CD4-positive, alpha-beta T cell treated with Interleukin-17A for 4 hours (primary cell): ENCODE measurements at regions not wholly inside any gene's neighbourhood (a gene's known extent, or its start where the extent isn't known, plus 50 kb on each side); places are given as distances from the start of the nearest gene placed in this dataset.
"Not testable (repeated sequence)": the region's sequence is repeated elsewhere in the genome, so short reads cannot be mapped to it uniquely, and the experiment has no call there.

Source experiments
- DNase-seq: peaks from one replicate; pipeline ENCODE4 v3.0.0-alpha.2; 2020; ENCODE audit warnings: mixed read lengths

- DNase-seq = no peak
Observed at GRCh38 chr22:26770624-26771023, 113.2 kb downstream of the MIAT start.

DNA sequence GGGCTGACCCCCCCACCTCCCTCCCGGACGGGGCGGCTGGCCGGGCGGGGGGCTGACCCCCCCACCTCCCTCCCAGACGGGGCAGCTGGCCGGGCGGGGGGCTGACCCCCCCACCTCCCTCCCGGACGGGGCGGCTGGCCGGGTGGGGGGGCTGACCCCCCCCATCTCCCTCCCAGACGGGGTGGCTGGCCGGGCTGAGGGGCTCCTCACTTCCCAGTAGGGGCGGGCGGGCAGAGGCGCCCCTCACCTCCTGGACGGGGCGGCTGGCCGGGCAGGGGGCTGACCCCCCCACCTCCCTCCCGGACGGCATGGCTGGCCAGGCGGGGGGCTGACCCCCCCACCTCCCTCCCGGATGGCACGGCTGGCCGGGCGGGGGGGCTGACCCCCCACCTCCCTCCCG, 115.7 kb downstream of the MIAT start:
- not testable (repeated sequence) for DNase-seq

DNA sequence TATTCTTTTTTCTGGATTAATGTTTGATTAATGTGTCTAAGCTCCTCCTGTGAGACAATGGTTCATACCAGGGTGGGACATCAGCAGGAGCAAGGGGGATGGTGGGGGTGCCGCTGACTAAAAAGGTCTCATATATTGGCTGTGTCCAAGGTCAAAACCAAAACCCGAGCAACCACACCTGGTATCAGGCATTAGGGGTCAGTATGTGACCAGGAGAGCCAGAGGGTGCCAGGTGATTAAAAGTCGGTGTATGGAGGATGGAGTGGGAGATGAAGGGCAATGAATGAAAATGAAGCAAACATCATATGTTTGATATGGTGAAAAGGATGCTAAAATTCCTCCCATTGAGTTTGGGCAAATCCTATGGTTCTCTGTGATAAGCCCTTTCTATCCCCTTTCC, 118.0 kb downstream of the MIAT start:
- no peak for DNase-seq

- DNase-seq = no peak
Observed at GRCh38 chr22:26777156-26777801, 119.9 kb downstream of the MIAT start.

DNA sequence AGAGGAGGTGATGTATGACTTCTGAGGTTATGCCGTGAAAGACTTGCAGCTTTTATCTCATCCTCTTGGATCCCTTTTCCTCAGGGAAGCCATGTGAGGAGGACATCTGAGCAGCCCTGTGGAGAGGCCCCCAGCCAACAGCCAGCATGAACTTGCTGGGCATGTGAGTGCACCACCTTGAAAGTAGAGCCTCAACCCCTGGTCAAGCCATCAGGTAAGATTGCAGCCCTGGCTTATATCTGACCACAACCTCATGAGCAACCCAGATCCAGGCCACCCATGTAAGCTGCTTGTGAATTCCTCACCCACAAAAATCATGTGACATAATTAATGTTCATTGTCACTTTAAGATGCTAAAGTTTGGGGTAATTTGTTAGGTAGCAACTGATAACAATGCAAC, 121.0 kb downstream of the MIAT start:
- DNase-seq = no peak

DNA sequence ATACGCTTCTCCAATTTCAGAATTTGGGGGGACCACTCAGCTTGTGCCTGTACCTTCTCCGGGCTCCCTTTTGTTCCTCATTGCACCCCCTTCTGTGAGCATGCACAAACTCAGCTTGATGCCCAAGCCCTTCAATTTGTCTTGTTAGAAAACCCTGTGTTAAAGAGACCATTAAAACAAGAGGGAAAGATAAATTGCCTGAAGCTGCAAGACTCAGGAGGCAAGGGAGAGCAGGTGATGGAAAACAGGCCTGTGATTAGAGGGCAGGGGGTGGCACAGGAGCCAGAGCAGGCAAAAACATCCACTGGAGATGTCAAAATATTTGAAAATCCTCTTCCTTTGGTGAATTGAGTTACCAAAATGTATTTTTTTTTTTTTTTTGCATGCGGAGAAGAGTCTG, 121.7 kb downstream of the MIAT start:
- DNase-seq = no peak

- DNase-seq = no peak
Observed at GRCh38 chr22:26779929-26780328, 122.5 kb downstream of the MIAT start.

- DNase-seq = no peak
Observed at GRCh38 chr22:26780521-26780920, 123.1 kb downstream of the MIAT start.

DNA sequence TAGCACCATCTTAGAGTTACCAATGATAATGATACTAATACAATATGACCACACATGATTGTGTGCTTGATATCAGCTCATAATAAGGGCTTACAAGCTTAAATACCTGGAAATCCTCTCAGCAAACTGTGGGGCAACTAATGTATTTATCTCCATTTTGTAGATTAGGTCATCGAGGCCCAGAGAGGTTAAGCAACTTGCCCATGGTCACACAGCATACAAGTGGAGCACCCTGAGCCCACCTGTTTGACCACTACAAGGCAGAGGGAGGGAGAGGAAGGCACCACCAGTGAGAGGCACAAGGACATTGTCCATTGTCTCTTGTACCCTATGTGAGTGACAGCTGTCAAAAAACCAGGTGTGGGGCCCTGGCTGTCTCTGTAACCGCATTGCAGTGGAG, 123.7 kb downstream of the MIAT start:
- no peak for DNase-seq

DNA sequence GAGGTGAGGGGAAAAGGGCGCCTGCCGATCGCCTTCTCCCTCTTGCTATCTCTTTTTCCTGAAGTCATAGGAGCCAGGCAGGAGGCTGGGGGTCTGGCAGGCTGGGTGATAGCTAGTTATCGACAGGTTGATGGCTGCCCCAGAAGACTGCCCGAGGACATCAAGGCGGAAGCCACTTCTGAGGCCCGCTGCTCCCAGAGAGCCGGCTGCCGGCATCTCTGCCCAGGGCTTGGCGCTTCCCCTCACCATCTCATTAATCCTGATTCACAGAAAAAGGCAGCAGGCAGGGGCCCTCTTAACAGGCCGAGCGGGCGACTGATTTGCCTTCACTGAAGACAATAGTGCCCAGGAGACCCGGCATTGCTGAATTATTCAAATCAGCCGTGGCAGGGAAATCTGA, 124.2 kb downstream of the MIAT start:
- DNase-seq = no peak

DNA sequence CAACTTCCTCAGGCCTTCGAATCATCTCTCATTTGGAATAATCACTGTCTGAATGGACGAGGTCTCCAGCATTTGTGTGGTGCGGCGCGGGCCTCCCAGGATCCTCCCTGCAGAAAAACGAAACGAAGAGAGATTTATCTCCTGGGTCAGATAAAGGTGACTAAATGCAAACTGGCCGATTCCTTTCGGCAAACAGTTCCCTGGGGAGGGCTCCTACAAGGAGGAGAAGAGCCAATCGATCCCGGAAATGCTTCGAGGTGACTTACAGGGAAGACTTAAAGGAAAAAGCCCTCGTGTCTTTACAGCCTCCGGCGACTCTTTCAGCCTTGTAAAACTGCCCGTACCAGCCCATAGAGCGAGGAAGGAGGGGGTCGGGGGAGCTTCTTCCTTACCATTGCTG, 126.5 kb downstream of the MIAT start:
- no peak for DNase-seq

DNA sequence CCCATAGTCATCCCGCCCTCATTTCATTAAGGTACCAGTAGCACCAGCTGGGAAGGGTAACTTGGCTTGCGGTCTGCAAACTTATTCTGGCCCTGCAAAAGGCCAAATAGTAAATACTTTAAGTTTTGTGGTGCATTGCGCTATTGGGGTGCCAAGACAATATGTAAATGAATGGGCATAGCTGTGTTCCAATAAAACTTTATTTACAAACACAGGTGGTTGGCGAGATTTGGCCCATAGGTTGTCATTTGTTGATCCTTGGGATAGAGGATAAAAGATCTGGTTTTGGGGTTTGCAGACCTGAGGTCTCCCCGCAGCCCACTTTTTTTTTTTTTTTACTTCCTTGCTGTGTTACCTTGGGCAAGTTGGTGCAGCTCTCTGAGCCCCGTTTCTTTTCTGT, 127.4 kb downstream of the MIAT start:
- no peak for DNase-seq

GRCh38 chr22:26785932-26786331, 128.5 kb downstream of the MIAT start:
- DNase-seq = no peak

DNA sequence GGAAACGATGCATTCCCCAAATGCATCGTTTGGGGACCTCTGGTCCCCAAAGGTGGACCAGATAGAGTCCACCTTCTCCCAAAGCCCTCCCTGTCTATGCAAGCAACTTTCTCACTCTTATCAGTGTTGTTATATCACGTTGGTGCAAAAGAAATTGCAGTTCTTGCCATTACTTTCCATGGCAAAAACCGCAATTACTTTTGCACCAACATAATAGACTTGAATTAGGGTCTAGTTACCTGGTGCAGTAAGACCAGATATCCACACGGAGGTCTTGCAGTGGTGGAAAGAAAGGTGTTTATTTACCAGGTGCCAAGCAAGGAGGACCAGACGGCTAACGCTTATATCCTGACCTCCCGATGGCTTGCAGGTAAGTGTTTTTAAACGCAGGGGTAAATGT, 129.0 kb downstream of the MIAT start:
- DNase-seq = no peak

- no peak for DNase-seq
Observed at GRCh38 chr22:26789951-26790350, 132.6 kb downstream of the MIAT start.

GRCh38 chr22:26792522-26792921, 135.1 kb downstream of the MIAT start:
- DNase-seq = no peak

DNA sequence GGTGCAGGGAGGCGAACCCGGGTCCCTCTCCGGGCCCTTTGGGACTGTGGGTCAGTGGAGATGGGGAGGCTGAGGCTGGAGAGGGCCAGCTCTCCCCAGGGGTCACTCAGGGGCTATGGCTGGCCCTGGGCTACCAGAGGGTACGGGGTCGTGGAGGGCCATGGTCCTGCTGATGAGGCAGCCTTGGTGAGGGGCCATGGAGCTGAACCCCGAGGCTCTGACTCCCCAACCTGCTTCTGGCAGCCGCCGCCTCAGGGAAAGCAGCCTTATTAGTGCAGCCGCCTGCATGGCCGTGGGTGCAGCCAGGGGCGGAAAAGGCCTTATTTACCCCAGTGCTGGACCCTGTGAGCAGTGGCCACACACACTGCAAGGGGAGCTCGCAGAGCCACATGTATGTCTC, 139.4 kb downstream of the MIAT start:
- no peak for DNase-seq

GRCh38 chr22:26797910-26798309, 140.5 kb downstream of the MIAT start:
- no peak for DNase-seq

DNA sequence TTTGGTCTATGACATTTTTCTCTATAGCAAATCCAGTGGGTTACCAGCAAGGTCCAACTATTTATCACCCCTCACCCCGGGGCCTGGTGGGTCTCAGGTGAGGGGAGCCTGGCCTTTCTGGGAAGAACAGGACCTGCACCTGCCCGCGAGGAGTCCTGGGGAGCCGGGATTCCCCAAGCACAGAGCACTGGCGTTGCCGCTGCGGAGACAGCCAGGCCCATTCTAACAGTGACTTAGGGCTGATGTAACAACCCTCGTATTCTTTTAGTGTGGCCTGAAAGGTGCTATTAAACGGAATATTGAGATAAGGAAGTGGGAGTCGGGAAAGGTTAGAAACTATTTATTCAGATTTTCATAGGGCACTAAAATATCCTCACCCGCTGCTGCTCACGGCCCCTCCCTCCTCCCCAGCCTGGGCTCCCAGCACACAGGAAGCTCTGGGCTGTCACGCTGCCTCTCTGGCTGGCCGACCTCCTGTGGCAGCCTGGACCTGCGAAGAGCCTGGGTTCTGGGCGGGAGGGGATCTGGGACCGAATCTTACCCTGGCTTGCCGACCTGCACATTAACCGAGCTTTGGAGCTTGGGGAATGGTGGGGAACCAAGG, 141.2 kb downstream of the MIAT start:
- no peak for DNase-seq

- no peak for DNase-seq
Observed at GRCh38 chr22:26800858-26801257, 143.5 kb downstream of the MIAT start.

DNA sequence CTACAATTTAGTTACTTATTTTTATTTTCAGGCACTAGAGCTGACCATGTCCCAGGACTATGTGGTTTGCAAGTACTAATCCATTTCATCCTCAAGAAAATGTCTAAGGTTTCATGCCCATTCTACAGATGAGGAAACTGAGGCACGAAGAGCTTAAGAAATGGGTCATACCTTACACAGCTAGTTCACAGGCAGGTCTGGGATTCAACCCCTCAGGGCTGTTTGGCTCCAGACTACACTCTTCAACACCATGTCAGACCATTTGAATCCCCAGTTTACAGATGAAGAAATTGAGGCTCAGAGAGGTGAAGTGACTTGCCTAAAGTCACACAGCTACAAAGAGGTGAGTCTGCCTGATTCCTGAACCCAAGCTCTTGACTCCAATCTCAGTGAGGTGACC, 144.1 kb downstream of the MIAT start:
- no peak for DNase-seq

- DNase-seq = no peak
Observed at GRCh38 chr22:26804315-26804714, 146.9 kb downstream of the MIAT start.

DNA sequence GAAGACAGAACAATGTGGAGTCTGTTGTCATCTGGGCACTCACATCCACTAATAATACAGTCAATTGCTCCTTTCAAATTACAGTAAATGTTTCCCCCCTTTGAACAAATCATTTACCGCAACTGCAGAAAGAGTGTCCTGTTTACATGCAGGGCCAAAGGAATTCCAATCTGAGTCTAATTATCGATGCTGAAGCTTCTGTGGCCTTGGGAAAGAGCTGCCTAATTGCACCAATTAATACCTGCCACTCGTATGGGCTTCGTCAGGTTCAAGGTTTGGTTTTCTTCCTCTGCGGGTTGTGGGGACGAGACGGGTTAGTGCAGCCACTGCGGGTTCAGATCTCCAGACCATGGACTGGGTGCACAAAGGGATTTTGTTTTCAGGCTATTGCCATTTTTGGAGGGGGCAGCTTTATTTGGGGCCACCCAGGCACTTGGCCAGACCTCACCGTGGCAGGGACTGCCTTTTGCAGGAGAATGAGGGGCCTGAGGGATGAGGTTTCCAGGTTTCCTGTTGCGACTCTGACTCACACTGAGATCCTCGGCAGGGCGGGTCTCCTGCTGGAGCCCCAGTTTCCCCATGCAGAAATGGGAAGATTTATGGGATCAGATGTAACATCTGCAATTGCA, 147.6 kb downstream of the MIAT start:
- no peak for DNase-seq

DNA sequence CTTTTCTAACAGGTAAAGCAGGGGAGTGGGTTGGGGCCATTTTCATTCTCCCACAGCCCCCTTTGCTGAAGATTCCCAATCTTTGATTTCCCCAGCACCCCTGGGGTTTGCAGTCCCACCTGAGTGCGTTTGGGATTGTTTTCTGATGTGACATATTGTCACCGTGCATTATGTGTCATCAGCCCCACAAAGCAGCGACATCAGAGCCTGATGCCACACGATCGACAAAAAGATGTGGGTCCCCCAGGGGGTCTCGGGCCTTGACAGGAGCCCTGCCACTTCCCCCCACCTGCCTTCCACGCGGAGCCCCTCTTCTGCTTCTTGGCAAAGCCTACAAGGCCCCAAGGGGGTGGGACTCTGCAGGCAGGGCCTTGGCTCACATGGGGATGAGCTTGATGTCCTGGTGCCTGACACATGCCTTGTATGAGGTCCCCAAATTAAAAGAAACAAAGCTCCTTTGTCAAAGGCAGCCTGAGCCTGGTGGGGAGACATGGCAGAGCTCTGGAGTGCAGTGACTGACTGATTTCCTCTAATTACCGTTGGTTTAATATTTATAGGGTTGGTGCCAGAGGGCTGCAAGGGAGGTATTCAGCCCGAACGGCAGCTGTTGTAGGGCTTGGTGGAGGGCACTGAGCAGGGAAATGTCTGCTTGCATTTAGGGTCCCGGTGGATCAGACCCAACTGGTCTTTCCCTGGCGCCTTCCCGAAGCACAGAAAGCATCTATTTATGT, 149.2 kb downstream of the MIAT start:
- DNase-seq = no peak
